Stimulated activated CD8-positive, alpha-beta memory T cell treated with anti-CD3 and anti-CD28 coated beads, Interleukin-12 subunit alpha, Interleukin-12 subunit beta, amount 100 ng/mL, for 24 hours (primary cell): ENCODE measurements at regions not wholly inside any gene's neighbourhood (a gene's known extent, or its start where the extent isn't known, plus 50 kb on each side); places are given as distances from the start of the nearest gene placed in this dataset.

Source experiments
- DNase-seq: peaks from one replicate; pipeline ENCODE4 v3.0.0-alpha.2; 2020; ENCODE audit errors: extremely low read depth

- no peak for DNase-seq
Measured at GRCh38 chr13:107395927-107396662, 819.2 kb downstream of the LIG4 start.

GRCh38 chr13:107392205-107392604 is 823.1 kb downstream of the LIG4 start:
- DNase-seq, result no peak

GRCh38 chr13:107387525-107387924 is 819.6 kb upstream of the ARGLU1 start:
- no peak for DNase-seq

- DNase-seq, result no peak
Measured at GRCh38 chr13:107379407-107380155, 811.6 kb upstream of the ARGLU1 start.

- DNase-seq, result no peak
Measured at GRCh38 chr13:107376341-107377125, 808.6 kb upstream of the ARGLU1 start.

- no peak for DNase-seq
Measured at GRCh38 chr13:107375701-107376340, 807.9 kb upstream of the ARGLU1 start.

GRCh38 chr13:107374038-107374437 is 806.1 kb upstream of the ARGLU1 start:
- no peak for DNase-seq

- no peak for DNase-seq
Measured at GRCh38 chr13:107373551-107373950, 805.6 kb upstream of the ARGLU1 start.

- no peak for DNase-seq
Measured at GRCh38 chr13:107370015-107370785, 802.3 kb upstream of the ARGLU1 start.

- DNase-seq, result no peak
Measured at GRCh38 chr13:107367258-107367657, 799.3 kb upstream of the ARGLU1 start.

- DNase-seq, result no peak
Measured at GRCh38 chr13:107365466-107366215, 797.7 kb upstream of the ARGLU1 start.

- no peak for DNase-seq
Measured at GRCh38 chr13:107364658-107365057, 796.7 kb upstream of the ARGLU1 start.

GRCh38 chr13:107361666-107362065 is 793.7 kb upstream of the ARGLU1 start:
- DNase-seq, result no peak

GRCh38 chr13:107360010-107360409 is 792.1 kb upstream of the ARGLU1 start:
- DNase-seq, result no peak

- no peak for DNase-seq
Measured at GRCh38 chr13:107358866-107359265, 790.9 kb upstream of the ARGLU1 start.

- no peak for DNase-seq
Measured at GRCh38 chr13:107351305-107351704, 783.4 kb upstream of the ARGLU1 start.

GRCh38 chr13:107348925-107349324 is 781.0 kb upstream of the ARGLU1 start:
- DNase-seq, result no peak

GRCh38 chr13:107348471-107348870 is 780.5 kb upstream of the ARGLU1 start:
- DNase-seq, result no peak

GRCh38 chr13:107347641-107348369 is 779.9 kb upstream of the ARGLU1 start:
- DNase-seq, result no peak

GRCh38 chr13:107342747-107343146 is 774.8 kb upstream of the ARGLU1 start:
- no peak for DNase-seq
